GM18505 (cell line): ENCODE measurements at regions not wholly inside any gene's neighbourhood (a gene's known extent, or its start where the extent isn't known, plus 50 kb on each side); places are given as distances from the start of the nearest gene placed in this dataset.

Source experiments
- ATAC-seq: cut with Tn5 transposase; IDR thresholded peaks from one replicate; pipeline ENCODE4 v1.9.1; 2021; ENCODE audit not compliant: unreplicated experiment
- POLR2A ChIP-seq: IDR thresholded peaks from 4 replicates; pipeline ENCODE4 v1.6.1; 2011; ENCODE audit warnings: borderline replicate concordance; ENCODE audit not compliant: insufficient read depth, insufficient read length; ENCODE audit errors: extremely low read depth

GRCh38 chr5:5638211-5638610, 215.7 kb downstream of the ICE1 start:
- ATAC-seq, result no peak
- no peak for TF ChIP-seq POLR2A

- no peak for ATAC-seq
- no peak for TF ChIP-seq POLR2A
Measured at GRCh38 chr5:5637173-5637572, 214.7 kb downstream of the ICE1 start.

GRCh38 chr5:5634817-5635216, 212.3 kb downstream of the ICE1 start:
- TF ChIP-seq POLR2A, result no peak
- ATAC-seq, result no peak

- no peak for TF ChIP-seq POLR2A
- no peak for ATAC-seq
Measured at GRCh38 chr5:5633579-5633978, 211.1 kb downstream of the ICE1 start.

- no peak for TF ChIP-seq POLR2A
- ATAC-seq, result no peak
Measured at GRCh38 chr5:5632678-5633077, 210.2 kb downstream of the ICE1 start.

- no peak for ATAC-seq
- no peak for TF ChIP-seq POLR2A
Measured at GRCh38 chr5:5629607-5629978, 207.1 kb downstream of the ICE1 start.

- no peak for TF ChIP-seq POLR2A
- no peak for ATAC-seq
Measured at GRCh38 chr5:5628866-5629606, 206.6 kb downstream of the ICE1 start.

- no peak for ATAC-seq
- TF ChIP-seq POLR2A, result no peak
Measured at GRCh38 chr5:5626412-5626811, 203.9 kb downstream of the ICE1 start.

- ATAC-seq, result no peak
- TF ChIP-seq POLR2A, result no peak
Measured at GRCh38 chr5:5625491-5625890, 203.0 kb downstream of the ICE1 start.

GRCh38 chr5:5623397-5623796, 200.9 kb downstream of the ICE1 start:
- ATAC-seq, result no peak
- no peak for TF ChIP-seq POLR2A

- TF ChIP-seq POLR2A, result no peak
Measured at GRCh38 chr5:5622806-5623205, 200.3 kb downstream of the ICE1 start.

GRCh38 chr5:5619546-5619945, 197.1 kb downstream of the ICE1 start:
- no peak for TF ChIP-seq POLR2A
- ATAC-seq, result no peak

More at GRCh38 chr5:5622806-5623205, 200.3 kb downstream of the ICE1 start:
- no peak for ATAC-seq

GRCh38 chr5:5617024-5617423, 194.5 kb downstream of the ICE1 start:
- ATAC-seq, result no peak

GRCh38 chr5:5616247-5616895, 193.9 kb downstream of the ICE1 start:
- ATAC-seq, result no peak
- no peak for TF ChIP-seq POLR2A

More at GRCh38 chr5:5617024-5617423, 194.5 kb downstream of the ICE1 start:
- TF ChIP-seq POLR2A, result no peak
